ENCODE measurements at regions not wholly inside any gene's neighbourhood (a gene's known extent, or its start where the extent isn't known, plus 50 kb on each side); places are given as distances from the start of the nearest gene placed in this dataset.
"Not testable (repeated sequence)": the region's sequence is repeated elsewhere in the genome, so short reads cannot be mapped to it uniquely, and the experiment has no call there.

DNA sequence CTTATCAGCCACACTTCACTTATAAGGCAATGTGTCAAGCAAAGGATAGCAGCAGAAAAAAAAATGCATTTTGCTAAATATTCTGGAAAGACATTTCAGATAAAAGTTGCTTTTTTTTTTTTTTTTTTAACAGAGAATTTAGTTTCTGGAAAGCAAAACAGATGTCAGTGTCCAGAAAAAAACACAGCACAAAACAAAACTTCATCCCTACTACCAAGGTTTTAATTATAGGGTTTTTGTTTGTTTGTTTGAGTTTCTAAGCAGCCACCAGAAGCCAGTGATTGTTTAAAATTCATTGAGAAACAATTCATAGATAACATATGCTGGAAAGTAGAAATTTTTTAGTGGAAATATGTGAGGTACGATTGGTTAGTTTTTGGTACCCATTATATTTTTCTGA, 1202.7 kb downstream of the OTOL1 start:
- no peak for DNase-seq

DNA sequence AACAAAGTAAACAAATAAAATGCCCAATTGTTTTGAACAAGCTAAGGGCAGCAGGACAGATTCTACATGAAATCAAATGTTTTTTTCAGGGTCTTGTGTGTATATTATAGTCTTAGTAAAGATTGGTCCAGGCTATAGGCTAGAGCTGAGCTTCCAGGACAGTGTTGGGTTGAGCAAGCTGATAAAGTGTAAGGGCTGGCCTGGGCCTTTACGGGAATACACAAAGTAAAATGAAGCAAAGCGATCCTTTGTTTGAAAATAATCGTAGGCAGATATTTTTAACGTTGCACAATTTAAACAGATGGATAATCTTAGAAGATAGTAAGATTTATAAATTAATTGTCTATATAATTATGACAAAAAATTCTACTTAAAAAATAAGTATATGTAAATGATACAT, 1204.6 kb downstream of the OTOL1 start:
- DNase-seq: no peak

DNA sequence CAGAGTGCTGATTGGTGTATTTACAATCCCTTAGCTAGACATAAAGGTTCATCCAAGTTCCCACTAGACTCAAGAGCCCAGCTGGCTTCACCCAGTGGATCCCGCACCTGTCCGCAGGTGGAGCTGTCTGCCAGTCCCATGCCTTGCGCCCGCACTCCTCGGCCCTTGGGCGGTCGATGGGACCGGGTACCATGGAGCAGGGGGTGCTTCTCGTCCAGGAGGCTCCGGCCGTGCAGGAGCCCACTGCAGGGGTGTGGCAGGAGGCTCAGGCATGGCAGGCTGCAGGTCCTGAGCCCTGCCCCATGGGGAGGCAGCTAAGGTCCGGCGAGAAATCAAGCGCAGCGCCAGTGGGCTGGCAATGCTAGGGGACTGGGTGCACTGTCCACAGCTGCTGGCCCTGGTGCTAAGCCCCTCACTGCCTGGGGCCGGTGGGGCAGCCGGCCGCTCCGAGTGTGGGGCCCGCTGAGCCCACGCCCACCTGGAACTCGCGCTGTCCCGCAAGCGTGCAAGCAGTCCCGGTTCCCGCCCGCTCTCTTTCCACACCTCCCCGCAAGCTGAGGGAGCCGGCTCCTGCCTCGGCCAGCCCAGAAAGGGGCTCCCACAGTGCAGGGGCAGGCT, 1206.3 kb downstream of the OTOL1 start:
- no peak for DNase-seq

DNA sequence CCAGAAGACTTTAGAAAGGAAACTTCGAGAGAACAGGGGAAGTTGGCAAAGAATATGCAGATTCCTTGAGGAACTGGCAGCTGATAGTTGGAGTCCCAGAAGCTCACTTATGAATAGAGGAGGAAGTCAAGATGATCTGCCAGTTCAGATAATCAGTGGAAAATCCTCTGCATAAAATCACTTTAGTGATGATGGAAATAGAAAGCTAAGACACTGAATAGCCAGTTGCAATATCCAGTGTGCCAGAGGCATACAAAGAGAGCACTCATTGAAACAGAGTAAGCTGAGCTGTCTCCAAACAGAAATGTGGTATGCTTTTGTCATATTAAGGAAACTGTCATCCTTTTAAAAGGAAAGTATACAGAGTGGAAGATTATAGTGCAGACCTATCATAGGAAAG, 1207.6 kb downstream of the OTOL1 start:
- no peak for DNase-seq

DNA sequence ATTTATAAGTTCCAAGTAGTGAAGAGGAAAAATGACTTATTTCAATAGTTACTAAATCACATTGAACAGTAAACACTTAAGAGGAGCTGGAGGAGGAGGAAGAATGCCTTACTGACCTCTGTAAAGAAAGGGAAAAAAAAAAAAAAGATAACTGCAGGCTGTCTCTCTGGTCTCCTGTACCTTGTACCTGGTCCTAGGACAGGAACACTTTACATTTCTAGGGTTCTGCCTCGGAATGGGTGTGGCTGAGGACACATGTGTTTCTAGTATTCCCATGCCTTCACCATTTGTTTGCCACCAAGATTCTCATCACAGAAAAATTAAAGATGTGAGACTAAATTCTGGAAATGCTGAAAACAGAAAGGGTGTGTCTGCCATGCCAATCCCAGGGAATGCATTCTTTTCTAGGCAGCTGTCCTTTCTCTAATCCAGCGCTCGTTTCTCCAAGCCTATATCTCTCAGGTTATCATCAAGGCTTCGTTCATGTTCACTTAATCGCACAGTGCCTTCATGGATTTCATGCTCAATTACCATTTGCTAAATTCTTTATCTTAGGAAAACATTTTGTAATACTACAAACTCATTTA, 1208.3 kb downstream of the OTOL1 start:
- no peak for DNase-seq

DNA sequence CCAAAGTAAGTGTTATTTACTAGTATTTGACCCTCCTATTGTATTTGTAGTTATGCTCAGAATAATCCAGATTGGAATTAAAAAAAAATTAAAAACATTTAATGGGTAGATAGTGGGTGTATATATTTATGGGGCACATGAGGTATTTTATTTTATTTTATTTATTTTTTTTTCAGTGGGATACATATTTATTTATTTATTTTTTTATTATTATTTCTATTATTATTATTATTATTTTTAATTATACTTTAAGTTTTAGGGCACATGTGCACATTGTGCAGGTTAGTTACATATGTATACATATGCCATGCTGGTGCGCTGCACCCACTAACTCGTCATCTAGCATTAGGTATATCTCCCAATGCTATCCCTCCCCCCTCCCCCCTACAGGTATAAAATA, 1211.8 kb downstream of the OTOL1 start:
- not testable (repeated sequence) for DNase-seq

DNA sequence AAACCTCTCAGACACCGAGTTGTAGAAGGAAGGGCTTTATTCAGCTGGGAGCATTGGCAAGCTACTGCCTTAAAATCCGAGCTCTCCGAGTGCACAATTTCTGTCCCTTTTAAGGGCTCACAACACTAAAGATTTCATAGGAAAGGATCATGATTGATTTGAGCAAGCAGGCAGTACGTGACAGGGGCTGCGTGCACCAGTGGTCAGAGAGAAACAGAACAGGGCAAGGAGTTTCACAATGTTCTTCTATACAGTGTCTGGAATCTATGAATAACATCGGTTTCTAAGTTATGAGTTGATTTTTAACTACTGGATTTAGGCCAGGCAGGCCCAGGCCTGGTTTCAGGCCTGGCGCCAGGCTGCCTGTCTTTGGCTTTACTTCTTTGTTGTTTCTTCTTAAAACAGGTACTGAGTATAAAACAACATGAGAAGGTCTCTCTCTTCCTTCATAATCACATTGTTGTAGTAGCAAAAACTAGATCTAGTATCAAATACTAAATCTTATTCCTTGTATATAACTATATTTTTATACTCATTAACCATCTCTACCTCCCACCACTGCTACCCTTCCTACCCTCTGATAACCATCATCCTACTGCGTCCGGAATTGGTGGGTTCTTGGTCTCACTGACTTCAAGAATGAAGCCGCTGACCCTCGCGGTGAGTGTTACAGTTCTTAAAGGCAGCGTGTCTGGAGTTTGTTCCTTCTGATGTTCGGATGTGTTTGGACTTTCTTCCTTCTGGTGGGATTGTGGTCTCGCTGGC, 1212.5 kb downstream of the OTOL1 start:
- DNase-seq: not testable (repeated sequence)

DNA sequence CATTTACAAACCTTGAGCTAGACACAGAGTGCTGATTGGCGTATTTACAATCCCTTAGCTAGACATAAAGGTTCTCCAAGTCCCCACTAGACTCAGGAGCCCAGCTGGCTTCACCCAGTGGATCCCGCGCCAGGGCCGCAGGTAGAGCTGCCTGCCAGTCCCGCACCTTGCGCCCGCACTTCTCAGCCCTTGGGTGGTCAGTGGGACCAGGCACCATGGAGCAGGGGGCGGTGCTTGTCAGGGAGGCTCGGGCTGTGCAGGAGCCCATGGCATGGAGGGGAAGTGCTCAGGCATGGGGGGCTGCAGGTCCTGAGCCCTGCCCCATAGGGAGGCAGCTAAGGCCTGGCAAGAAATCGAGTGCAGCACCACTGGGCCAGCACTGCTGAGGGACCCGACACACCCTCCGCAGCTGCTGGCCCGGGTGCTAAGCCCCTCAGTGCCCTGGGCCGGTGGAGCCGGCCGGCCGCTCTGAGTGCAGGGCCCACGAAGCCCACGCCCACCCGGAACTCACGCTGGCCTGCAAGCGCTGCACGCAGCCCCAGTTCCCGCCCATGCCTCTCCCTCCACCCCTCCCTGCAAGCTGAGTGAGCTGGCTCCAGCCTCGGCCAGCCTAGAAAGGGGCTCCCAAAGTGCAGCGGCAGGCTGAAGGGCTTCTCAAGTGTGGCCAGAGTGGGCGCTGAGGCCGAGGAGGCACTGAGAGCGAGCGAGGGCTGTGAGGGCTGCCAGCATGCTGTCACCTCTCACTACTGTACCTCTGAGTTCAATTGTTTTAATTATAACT, 1213.9 kb downstream of the OTOL1 start:
- DNase-seq: no peak

DNA sequence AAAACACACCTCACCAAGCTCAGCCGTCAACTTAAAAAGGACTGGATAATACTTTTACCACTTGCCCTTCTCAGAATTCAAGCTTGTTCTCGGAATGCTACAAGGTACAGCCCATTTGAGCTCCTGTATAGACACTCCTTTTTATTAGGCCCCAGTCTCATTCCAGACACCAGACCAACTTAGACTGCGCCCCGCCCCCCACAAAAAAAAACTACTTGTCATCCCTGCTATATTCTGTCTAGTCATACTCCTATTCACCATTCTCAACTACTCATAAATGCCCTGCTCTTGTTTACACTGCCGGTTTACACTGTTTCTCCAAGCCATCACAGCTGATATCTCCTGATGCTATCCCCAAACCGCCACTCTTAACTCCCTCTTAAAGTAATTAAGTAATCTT, 1220.5 kb downstream of the OTOL1 start:
- DNase-seq: not testable (repeated sequence)

DNA sequence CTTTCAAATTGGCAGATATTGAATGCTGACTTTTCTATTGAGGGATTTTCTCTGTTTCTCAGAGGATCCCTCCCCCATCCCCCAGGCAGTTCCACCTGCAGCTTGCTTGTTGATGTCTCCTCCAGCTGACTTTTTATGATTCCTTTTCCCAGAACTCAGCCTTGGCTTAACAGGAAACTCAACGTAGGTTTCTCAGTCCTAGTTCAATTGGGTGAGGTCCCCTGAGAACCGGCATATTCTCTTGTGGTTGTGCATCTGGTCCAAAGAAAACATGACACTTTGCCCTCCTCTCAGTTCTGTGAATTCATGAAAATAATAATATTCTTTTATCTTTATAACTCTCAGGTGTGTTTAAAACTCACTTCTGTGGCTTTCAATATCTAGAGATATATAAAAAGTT, 1222.1 kb downstream of the OTOL1 start:
- DNase-seq: no peak

DNA sequence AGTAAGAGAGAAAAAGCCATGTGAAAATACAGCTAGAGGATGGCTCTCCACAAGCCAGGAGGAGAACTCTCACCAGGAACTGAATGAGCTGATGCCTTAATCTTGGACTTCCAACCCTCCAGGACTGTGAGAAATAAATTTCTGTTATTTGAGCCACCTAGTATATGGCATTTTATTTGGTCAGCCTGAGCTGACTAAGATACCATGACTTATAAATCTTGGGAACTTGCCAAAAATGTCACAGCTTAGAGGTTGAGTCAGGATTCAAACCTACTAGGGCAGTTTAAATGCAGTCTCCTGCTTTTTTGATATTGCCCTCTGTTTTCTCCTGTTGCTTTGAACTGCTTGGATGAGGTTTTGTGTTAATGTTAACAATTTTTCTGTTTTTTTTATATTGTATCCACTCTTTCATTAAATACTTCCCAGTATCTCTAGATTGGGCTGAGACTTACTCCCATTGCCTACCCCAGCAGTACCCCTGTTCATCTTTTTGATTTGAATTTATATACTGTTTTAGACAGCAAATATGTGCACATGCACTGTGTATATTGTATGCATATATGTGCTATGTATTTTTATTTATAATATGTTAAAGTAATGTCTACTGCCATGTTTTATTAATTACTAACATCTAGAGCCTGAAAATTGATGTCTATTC, 1223.2 kb downstream of the OTOL1 start:
- no peak for DNase-seq

DNA sequence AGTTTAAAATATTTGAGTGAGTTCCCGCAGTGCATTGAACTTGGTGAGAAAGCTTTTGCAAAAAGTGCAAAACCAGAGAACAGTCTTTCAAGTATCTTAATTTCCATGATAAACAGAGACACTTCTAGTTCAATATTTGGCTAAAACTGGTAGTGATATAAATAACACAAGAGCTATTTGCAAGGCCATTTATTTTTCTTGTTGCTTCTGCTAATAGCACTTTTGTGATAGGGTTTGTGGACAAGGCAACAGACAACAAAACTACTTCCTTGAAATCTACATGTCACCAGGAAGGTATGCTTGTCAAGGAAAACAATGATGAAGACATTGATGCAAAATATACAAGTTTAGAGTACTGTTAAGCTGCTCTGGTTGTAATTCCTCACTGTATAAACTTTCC, 1225.1 kb downstream of the OTOL1 start:
- DNase-seq: no peak

DNA sequence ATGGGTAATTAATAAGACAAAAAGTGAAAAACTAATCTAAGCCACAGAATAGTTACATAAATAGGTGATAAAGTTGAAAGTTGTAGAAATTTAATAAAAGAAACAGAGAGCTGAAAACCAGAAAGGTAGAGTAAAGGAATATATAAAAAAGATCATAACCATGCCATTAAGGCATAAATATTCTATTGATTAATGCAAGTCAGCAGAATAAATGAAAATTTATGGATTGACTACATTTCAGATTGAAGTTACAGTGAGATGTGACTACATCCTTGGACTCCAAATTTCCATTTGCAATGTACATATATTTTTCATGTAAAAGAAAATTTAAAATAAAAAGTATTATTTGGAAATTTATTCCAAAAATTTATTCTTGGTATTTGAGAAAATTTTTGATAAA, 1225.7 kb downstream of the OTOL1 start:
- DNase-seq: no peak

DNA sequence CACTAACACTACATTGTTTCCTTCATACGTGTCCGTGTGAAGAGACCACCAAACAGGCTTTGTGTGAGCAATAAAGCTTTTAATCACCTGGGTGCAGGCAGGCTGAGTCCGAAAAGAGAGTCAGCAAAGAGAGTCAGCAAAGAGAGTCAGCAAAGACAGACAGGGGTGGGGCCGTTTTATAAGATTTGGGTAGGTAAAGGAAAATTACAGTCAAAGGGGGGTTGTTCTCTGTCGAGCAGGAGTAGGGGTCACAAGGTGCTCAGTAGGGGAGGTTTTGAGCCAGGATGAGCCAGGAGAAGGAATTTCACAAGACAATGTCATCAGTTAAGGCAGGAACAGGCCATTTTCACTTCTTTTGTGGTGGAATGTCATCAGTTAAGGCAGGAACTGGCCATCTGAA, 1226.2 kb downstream of the OTOL1 start:
- DNase-seq: not testable (repeated sequence)

DNA sequence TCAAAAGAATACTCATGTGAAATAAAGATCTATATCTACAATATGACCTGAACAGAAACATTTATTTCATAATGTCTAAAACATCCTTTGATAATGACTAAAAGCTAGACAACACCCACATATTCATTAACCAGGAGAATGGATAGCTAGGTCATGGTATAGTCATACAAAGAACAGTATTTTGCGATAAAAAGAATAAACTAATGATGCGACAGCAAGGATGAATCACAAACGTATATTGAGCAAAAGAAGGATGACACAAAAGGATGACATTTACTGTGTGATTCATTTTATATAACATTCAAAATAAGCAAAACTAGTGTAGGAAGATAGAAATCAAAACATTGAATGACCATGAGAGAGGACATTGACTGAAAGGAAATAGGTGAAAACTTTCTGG, 1233.1 kb downstream of the OTOL1 start:
- DNase-seq: no peak

DNA sequence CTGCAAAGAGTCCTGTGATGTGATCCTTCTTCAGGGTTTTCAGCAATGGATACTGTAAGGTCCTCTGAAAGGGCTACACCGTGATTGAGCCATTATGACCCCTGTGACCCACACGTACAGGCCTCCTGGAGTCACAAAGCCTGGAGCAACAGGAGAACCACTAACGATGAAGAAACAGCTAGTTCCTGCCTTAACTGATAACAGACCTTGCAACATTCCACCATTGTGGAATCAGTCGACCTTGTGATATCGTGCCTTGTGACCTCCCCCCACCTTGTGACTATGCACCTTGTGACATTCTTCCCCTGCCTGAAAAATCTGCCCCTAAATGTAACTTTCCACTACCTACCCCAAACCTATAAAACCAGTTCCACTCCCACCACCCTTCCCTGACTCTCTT, 1235.4 kb downstream of the OTOL1 start:
- DNase-seq: not testable (repeated sequence)

DNA sequence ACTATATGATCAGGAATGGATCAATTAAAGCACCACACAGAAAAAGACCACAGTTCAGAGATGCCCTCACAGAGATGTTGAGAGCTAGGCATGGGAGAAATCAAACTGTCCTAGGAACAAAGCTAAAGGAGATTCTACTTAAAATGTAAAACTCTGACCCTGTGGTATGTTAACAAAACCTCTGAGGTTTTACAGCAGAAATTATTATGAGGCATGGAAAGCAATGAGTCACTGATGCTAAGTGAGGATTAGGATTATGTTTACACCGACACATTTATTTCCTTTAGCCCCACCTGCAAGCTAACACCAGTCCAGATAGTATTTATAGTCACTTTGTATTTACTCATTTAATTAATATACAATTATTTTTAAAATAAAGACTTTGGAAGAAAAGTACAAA, 1242.2 kb downstream of the OTOL1 start:
- DNase-seq: no peak

DNA sequence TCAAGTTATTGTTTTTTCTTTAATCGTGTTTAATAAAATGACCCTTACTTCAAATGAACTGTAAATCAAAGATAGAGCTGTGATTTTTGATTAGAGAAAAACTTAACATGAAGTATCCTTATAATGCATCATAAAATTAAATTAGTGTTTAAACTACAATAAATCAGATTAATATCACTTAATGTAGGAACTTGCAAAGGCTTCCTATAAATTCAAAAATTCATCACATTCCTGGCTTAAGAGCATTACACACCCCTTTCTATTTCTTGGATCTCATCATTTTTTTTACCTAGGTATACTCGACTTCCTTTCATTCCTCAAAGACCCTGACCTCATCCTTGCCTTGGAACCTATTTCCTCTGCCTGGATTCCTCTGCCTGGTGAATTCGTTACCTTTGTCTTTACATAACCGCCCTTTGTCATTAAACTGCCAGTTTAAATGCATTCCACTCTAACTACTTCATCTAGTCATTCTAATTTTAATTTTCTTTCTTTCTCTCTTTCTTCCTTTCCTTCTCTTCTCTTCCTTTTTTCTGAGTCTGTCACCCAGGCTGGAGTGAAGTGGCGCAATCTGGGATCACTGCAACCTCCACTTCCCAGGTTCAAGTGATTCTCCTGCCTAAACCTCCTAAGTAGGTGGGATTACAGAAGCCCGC, 1244.5 kb downstream of the OTOL1 start:
- DNase-seq: no peak

DNA sequence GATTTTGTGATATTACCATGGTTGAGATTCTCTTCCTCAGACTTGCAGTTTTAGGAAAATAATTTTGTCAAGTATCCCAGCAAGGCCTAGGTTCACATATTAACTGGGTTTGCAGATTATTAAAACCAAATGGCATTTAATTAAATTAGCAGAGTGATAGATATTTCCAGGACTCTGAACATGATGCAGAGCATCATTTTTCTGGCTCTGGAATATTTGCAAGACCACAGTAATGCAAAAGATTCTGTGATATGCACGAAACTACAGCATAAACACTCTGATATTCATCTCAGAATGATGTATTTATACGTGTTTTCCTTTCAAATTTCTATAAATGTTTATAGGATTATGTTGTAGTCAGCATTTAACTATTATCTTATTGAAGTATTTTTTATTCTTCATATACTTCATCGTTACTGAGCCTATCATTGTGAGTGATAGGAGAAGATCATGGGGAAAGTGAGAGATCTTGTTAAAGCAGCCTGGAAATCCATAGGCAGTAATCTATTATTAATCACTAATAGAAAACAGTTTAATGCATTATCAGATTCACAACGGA, 1245.6 kb downstream of the OTOL1 start:
- no peak for DNase-seq

DNA sequence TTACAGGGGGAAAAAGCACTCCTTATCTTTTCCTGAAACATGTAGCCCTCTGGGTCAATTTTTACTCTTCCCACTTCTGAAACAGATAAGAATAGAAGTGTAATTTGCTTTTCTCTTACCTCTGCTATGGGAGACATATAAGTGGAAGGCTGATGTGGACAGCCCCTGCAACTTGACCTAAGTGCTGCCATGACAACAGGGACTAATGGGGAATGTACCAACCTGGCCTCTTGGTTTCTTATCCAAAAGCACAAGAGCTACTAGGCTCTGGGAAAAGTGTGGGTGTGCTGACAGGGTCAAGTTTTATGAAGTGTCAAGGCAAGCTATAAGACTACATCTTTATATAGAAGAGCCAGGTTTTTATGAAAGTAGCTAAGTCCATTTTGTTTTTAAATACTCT, 1246.5 kb downstream of the OTOL1 start:
- DNase-seq: no peak

DNA sequence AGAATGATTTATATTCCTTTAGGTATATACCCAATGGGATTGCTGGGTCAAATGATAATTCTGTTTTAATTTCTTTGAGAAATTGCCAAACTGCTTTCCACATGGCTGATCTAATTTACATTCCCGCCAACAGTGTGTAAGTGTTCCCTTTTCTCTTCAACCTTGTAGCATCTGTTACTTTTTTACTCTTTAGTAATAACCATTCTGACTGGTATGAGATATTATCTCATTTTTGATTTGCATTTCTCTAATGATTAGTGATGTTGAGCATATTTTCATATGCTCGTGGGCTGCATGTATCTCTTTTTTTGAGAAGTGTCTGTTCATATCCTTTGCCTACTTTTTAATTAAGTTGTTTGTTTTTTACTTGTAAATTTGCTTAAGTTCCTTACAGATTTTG, 1264.2 kb downstream of the OTOL1 start:
- no peak for DNase-seq

Data from activated T-cell treated with anti-CD3 and anti-CD28 coated beads, Interleukin-2, amount 50 U/mL, for 48 hours (primary cell).